Subcutaneous abdominal adipose tissue (tissue), 5 donors: ENCODE measurements at regions not wholly inside any gene's neighbourhood (a gene's known extent, or its start where the extent isn't known, plus 50 kb on each side); places are given as distances from the start of the nearest gene placed in this dataset.

Experiments used
- H3K27ac ChIP-seq: one replicate; pipeline ENCODE4 v1.7.0; 2013; ENCODE audit warnings: low read depth, mild to moderate bottlenecking, inconsistent platforms, low read length, moderate library complexity
- H3K27me3 ChIP-seq, 5 donors: one replicate each; pipeline ENCODE4 v1.7.0; 2013; ENCODE audit warnings: low read length in 5 of 5, inconsistent platforms in 1 of 5; ENCODE audit not compliant: control insufficient read depth in 5 of 5, insufficient read depth in 4 of 5
- H3K36me3 ChIP-seq, 5 donors: one replicate each; pipeline ENCODE4 v1.7.0; 2013; ENCODE audit warnings: low read length in 5 of 5; ENCODE audit not compliant: control insufficient read depth in 5 of 5, insufficient read depth in 5 of 5
- H3K4me1 ChIP-seq, 5 donors: one replicate each; pipeline ENCODE4 v1.7.0; 2013; ENCODE audit warnings: low read length in 5 of 5, mild to moderate bottlenecking in 3 of 5, moderate library complexity in 1 of 5; ENCODE audit not compliant: control insufficient read depth in 5 of 5, insufficient read depth in 5 of 5
- H3K4me3 ChIP-seq, 5 donors: one replicate each; pipeline ENCODE4 v1.7.0; 2013; ENCODE audit warnings: low read length in 5 of 5, low read depth in 1 of 5
- H3K9ac ChIP-seq, 5 donors: one replicate each; pipeline ENCODE4 v1.7.0; 2013; ENCODE audit warnings: low read length in 5 of 5, mild to moderate bottlenecking in 4 of 5, moderate library complexity in 3 of 5
- H3K9me3 ChIP-seq, 5 donors: one replicate each; pipeline ENCODE4 v1.7.0; 2013; ENCODE audit warnings: low read length in 5 of 5; ENCODE audit not compliant: control insufficient read depth in 5 of 5
- donor health status: healthy.
- donor health status: healthy.
- donor health status: healthy.
- donor health status: healthy.
- donor health status: healthy.

DNA sequence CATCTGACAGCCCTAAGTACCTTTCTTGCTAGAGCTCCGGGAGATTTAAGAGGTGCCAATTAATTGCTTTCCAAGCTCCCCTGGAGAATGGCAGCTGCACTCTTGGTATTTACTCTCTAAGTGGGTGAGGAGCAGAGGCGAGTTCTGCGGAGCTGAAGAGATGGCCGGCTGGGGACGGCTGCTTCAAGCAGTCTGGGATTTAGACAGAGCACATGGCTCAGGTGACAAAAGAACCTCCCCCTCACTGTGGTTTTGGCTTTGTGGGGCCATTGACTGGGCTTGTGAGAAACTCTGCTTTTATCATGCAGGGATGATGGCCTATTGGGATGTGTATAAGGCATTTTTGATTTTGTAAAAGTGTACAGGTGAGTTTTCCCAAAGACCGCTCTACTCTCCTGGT is 239.3 kb upstream of the EEF2KMT start:
- no peaks in the 10 kb centered on the region for H3K36me3 ChIP-seq
- H3K9me3 ChIP-seq: peaks cover 0 to 2% (median 0%) of the 10 kb centered on the region in 5 donors
- H3K4me3 ChIP-seq: no peak overlapping the region
- H3K27me3 ChIP-seq: peaks cover 0 to 4% (median 0%) of the 10 kb centered on the region in 5 donors
- H3K9ac ChIP-seq: no peak overlapping the region
- H3K4me1 ChIP-seq: no peaks in the 10 kb centered on the region
- H3K27ac ChIP-seq: no peak overlapping the region

DNA sequence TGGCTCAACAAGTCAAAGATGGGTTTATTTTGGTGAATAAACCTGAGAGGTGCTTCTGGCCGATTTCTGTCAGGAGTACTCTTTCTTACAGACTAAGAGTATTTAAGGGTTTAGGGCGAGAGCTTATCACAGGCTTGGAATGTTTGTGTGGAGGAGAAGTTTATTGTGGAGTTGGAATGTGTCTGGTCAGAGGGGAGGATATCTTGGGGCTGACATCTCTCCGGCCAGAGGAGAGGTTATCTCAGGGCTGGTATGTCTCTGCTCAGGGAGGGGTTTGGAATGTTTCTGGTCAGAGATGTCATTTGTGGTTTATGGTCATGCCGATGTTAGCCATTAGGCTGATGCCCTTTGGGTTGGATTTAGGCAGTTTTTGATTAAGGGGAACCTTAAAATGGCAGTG is 236.4 kb upstream of the EEF2KMT start:
- Histone ChIP-seq H3K27me3 (peaks cover 0 to 4% (median 0%) of the 10 kb centered on the region in 5 donors), H3K4me3 (no peak overlapping the region), H3K4me1 (no peaks in the 10 kb centered on the region), H3K9ac (no peak overlapping the region), H3K27ac (no peak overlapping the region), H3K36me3 (no peaks in the 10 kb centered on the region), H3K9me3 (peaks cover 0 to 9% (median 6%) of the 10 kb centered on the region in 5 donors)

- H3K9ac ChIP-seq: no peak overlapping the region
- no peaks in the 10 kb centered on the region for H3K36me3 ChIP-seq
- H3K27ac ChIP-seq: no peak overlapping the region
- H3K9me3 ChIP-seq: peaks cover 0 to 9% (median 7%) of the 10 kb centered on the region in 5 donors
- no peak overlapping the region for H3K4me3 ChIP-seq
- H3K27me3 ChIP-seq: peaks cover 0 to 4% (median 0%) of the 10 kb centered on the region in 5 donors
- H3K4me1 ChIP-seq: no peaks in the 10 kb centered on the region
Observed at GRCh38 chr16:5333126-5333525, 235.5 kb upstream of the EEF2KMT start.

- no peak overlapping the region for H3K4me3 ChIP-seq
- no peaks in the 10 kb centered on the region for H3K36me3 ChIP-seq
- H3K9me3 ChIP-seq: peaks cover 2 to 19% (median 17%) of the 10 kb centered on the region in 5 donors
- no peaks in the 10 kb centered on the region for H3K4me1 ChIP-seq
- H3K27ac ChIP-seq: no peak overlapping the region
- no peaks in the 10 kb centered on the region for H3K27me3 ChIP-seq
- H3K9ac ChIP-seq: no peak overlapping the region
Observed at GRCh38 chr16:5330058-5330457, 232.5 kb upstream of the EEF2KMT start.

- Histone ChIP-seq H3K36me3 (no peaks in the 10 kb centered on the region), H3K27me3 (no peaks in the 10 kb centered on the region), H3K9me3 (peaks cover 2 to 22% (median 17%) of the 10 kb centered on the region in 5 donors), H3K9ac (no peak overlapping the region), H3K4me3 (no peak overlapping the region), H3K27ac (no peak overlapping the region), H3K4me1 (no peaks in the 10 kb centered on the region)
Observed at GRCh38 chr16:5328546-5328945, 231.0 kb upstream of the EEF2KMT start.

GRCh38 chr16:5326395-5326794 is 228.8 kb upstream of the EEF2KMT start:
- Histone ChIP-seq H3K27ac (no peak overlapping the region), H3K36me3 (no peaks in the 10 kb centered on the region), H3K9ac (no peak overlapping the region), H3K4me1 (no peaks in the 10 kb centered on the region), H3K27me3 (no peaks in the 10 kb centered on the region), H3K9me3 (peaks cover 2 to 29% (median 15%) of the 10 kb centered on the region in 5 donors), H3K4me3 (no peak overlapping the region)

DNA sequence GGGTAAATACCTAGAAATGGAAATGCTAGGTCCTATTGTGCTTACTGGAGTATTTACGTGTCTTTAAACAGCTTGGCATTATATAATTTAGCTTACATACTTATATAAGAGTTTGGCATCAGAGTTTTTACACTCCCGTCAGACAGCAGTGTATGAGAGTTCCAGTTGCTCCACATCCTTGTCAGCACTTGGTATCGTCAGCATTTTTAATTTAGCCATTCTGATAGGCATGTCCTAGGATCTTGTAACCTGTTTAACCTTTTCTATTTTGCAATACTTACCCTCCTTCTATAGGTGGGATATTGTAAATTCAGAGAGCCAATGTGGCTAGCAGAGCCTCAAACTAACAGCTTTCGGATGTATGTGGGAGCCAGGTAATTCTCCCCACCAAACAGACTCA is 228.3 kb upstream of the EEF2KMT start:
- Histone ChIP-seq H3K27ac (no peak overlapping the region), H3K4me1 (no peaks in the 10 kb centered on the region), H3K27me3 (no peaks in the 10 kb centered on the region), H3K9ac (no peak overlapping the region), H3K36me3 (no peaks in the 10 kb centered on the region), H3K4me3 (no peak overlapping the region), H3K9me3 (peaks cover 2 to 24% (median 13%) of the 10 kb centered on the region in 5 donors)

DNA sequence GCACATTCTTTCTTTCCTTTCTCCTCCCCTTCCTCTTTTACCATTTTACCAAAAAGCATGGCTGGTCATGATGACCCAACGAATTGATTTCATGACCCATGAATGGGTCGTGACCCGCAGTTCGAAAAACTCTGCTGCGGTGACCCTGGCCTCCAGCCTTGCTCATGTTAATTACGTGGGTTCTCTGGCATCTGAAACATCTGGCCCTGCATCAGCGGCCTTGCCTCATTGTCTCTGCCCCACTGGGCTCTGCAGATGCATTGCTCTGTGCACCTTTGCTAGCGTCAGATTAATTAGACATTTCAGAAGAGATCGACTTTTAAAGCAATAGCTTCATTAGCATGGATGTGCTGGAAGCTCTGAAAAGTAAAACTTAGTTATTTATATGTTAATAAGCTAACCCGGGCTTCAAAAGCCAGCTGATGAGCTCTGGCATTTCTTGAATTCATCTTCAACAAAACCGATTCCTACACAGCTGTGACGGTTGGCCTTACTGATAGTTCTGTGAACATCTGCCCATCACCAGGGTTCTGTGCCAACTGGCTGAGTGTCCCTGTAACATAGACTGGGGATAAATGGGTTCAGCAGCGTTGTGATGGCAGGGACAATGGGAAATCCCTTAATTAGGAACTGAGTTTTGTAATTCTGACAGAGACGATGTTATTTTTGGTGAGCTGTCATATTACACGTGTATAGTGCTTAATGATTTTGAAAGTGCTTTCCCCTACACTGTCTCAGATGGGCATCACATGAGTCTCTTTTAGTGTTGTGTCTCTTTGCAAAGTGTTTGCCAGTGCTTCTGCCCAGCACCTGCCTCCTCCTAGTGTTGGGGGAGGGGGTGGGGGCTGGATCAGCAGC is 225.9 kb upstream of the EEF2KMT start:
- Histone ChIP-seq H3K4me1 (no peaks in the 10 kb centered on the region), H3K36me3 (no peaks in the 10 kb centered on the region), H3K9me3 (peaks cover 5 to 34% (median 21%) of the 10 kb centered on the region in 5 donors), H3K27ac (no peak overlapping the region), H3K27me3 (no peaks in the 10 kb centered on the region), H3K4me3 (no peak overlapping the region), H3K9ac (no peak overlapping the region)

GRCh38 chr16:5321930-5322329 is 224.3 kb upstream of the EEF2KMT start:
- Histone ChIP-seq H3K36me3 (no peaks in the 10 kb centered on the region), H3K27ac (no peak overlapping the region), H3K4me1 (no peaks in the 10 kb centered on the region), H3K9me3 (peaks cover 5 to 34% (median 21%) of the 10 kb centered on the region in 5 donors), H3K9ac (no peak overlapping the region), H3K27me3 (no peaks in the 10 kb centered on the region), H3K4me3 (no peak overlapping the region)

DNA sequence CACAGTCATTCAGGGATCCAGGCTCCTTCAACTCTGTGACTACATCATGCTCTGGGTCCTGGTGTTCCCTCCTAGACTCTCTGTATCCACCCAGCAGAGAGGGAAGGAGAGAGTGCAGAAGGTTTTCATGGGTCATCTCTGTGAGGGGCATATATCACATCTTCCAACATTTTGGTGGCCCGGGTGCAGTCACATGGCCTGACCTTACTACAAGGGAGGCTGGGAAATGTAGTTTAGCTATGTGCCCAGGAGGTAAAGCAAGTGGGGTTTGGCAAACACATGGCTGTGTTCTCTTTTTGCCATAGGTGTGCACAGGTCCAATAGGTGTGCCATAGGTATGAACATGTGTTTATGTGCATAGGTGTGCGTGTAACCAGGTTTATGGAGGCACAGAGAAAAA is 222.2 kb upstream of the EEF2KMT start:
- Histone ChIP-seq H3K4me3 (no peak overlapping the region), H3K36me3 (no peaks in the 10 kb centered on the region), H3K27me3 (no peaks in the 10 kb centered on the region), H3K9me3 (peaks cover 3 to 19% (median 11%) of the 10 kb centered on the region in 5 donors), H3K9ac (no peak overlapping the region), H3K4me1 (no peaks in the 10 kb centered on the region), H3K27ac (no peak overlapping the region)
